HG03571 (cell line): ENCODE measurements at regions not wholly inside any gene's neighbourhood (a gene's known extent, or its start where the extent isn't known, plus 50 kb on each side); places are given as distances from the start of the nearest gene placed in this dataset.
"Not testable (repeated sequence)": the region's sequence is repeated elsewhere in the genome, so short reads cannot be mapped to it uniquely, and the experiment has no call there.

Experiments
- ATAC-seq: cut with Tn5 transposase; IDR thresholded peaks from one replicate; pipeline ENCODE4 v1.9.1; 2021; ENCODE audit not compliant: unreplicated experiment

- not testable (repeated sequence) for ATAC-seq
Observed at GRCh38 chr21:5013455-5014304, 5507.7 kb upstream of the TPTE start.

GRCh38 chr21:5015187-5015586 is 5506.2 kb upstream of the TPTE start:
- ATAC-seq = not testable (repeated sequence)

- peak; percentile 54 for ATAC-seq
Observed at GRCh38 chr21:5019120-5019519, 5502.3 kb upstream of the TPTE start.

- peak; percentile 22 for ATAC-seq
Observed at GRCh38 chr21:5021815-5022214, 5499.6 kb upstream of the TPTE start.

GRCh38 chr21:5022254-5022653 is 5499.1 kb upstream of the TPTE start:
- peak; percentile 36 for ATAC-seq

GRCh38 chr21:5022748-5023147 is 5498.6 kb upstream of the TPTE start:
- ATAC-seq = not testable (repeated sequence)

- ATAC-seq = not testable (repeated sequence)
Observed at GRCh38 chr21:5035147-5035546, 5486.2 kb upstream of the TPTE start.

- not testable (repeated sequence) for ATAC-seq
Observed at GRCh38 chr21:5035587-5035986, 5485.8 kb upstream of the TPTE start.

GRCh38 chr21:5037606-5038331 is 5483.6 kb upstream of the TPTE start:
- ATAC-seq = not testable (repeated sequence)

- ATAC-seq = not testable (repeated sequence)
Observed at GRCh38 chr21:5039926-5040325, 5481.5 kb upstream of the TPTE start.

GRCh38 chr21:5042583-5042982 is 5478.8 kb upstream of the TPTE start:
- not testable (repeated sequence) for ATAC-seq

- not testable (repeated sequence) for ATAC-seq
Observed at GRCh38 chr21:5044812-5045211, 5476.6 kb upstream of the TPTE start.

GRCh38 chr21:5051303-5052018 is 5469.9 kb upstream of the TPTE start:
- not testable (repeated sequence) for ATAC-seq

GRCh38 chr21:5055027-5055754 is 5466.2 kb upstream of the TPTE start:
- ATAC-seq = not testable (repeated sequence)

- ATAC-seq = peak; percentile 52
Observed at GRCh38 chr21:5055996-5056962, 5465.1 kb upstream of the TPTE start.

- ATAC-seq = not testable (repeated sequence)
Observed at GRCh38 chr21:5057077-5057476, 5464.3 kb upstream of the TPTE start.

- ATAC-seq = not testable (repeated sequence)
Observed at GRCh38 chr21:5060364-5061083, 5460.9 kb upstream of the TPTE start.

GRCh38 chr21:5064581-5065142 is 5456.7 kb upstream of the TPTE start:
- ATAC-seq = not testable (repeated sequence)
